Parathyroid adenoma (tissue), 2 donors: ENCODE measurements at regions not wholly inside any gene's neighbourhood (a gene's known extent, or its start where the extent isn't known, plus 50 kb on each side); places are given as distances from the start of the nearest gene placed in this dataset.

ENCODE experiments used
- H2AFZ ChIP-seq: fragments of 300-600 bp; sonication (generic); one replicate; pipeline ENCODE4 v1.7.0; 2017; ENCODE audit warnings: antibody characterized with exemption, mild to moderate bottlenecking
- H3K27ac ChIP-seq: fragments of 300-600 bp; sonication (generic); one replicate; pipeline ENCODE4 v1.7.0; 2017
- H3K27me3 ChIP-seq: fragments of 300-600 bp; sonication (generic); one replicate; pipeline ENCODE4 v1.7.0; 2017; ENCODE audit warnings: low read length; ENCODE audit not compliant: control insufficient read depth, insufficient read depth
- H3K36me3 ChIP-seq: fragments of 300-600 bp; sonication (generic); one replicate; pipeline ENCODE4 v1.7.0; 2017; ENCODE audit warnings: low read length; ENCODE audit not compliant: control insufficient read depth, insufficient read depth
- H3K4me1 ChIP-seq: fragments of 300-600 bp; sonication (generic); one replicate; pipeline ENCODE4 v1.7.0; 2017; ENCODE audit warnings: control low read depth
- H3K4me2 ChIP-seq: fragments of 300-600 bp; sonication (generic); one replicate; pipeline ENCODE4 v1.7.0; 2017; ENCODE audit warnings: low read length
- H3K4me3 ChIP-seq: fragments of 300-600 bp; sonication (generic); one replicate; pipeline ENCODE4 v1.7.0; 2017; ENCODE audit warnings: low read depth, low read length
- H3K79me2 ChIP-seq: fragments of 300-600 bp; sonication (generic); one replicate; pipeline ENCODE4 v1.7.0; 2017; ENCODE audit warnings: control low read depth
- H3K9ac ChIP-seq: fragments of 300-600 bp; sonication (generic); one replicate; pipeline ENCODE4 v1.7.0; 2017; ENCODE audit warnings: mild to moderate bottlenecking
- H3K9me3 ChIP-seq: fragments of 300-600 bp; sonication (generic); one replicate; pipeline ENCODE4 v1.7.0; 2017; ENCODE audit warnings: low read length; ENCODE audit not compliant: control insufficient read depth
- CTCF ChIP-seq: fragments of 300-600 bp; sonication (generic); IDR thresholded peaks from one replicate; pipeline ENCODE4 v1.7.0; 2017; ENCODE audit warnings: antibody characterized with exemption, mild to moderate bottlenecking
- donor health status: primary hyperparathyroidism.

GRCh38 chr13:47303626-47304025 is 406.8 kb upstream of the HTR2A start:
- no peak overlapping the region for H3K9ac ChIP-seq
- no peak overlapping the region for H3K27ac ChIP-seq
- no peak for TF ChIP-seq CTCF
- no peaks in the 10 kb centered on the region for H3K79me2 ChIP-seq
- no peak overlapping the region for H3K4me3 ChIP-seq
- H3K36me3 ChIP-seq: no peaks in the 10 kb centered on the region
- H3K27me3 ChIP-seq: no peaks in the 10 kb centered on the region
- no peak overlapping the region for H3K4me2 ChIP-seq
- H3K9me3 ChIP-seq: no peaks in the 10 kb centered on the region
- no peak overlapping the region for H2AFZ ChIP-seq
- no peaks in the 10 kb centered on the region for H3K4me1 ChIP-seq

GRCh38 chr13:47299304-47299703 is 402.5 kb upstream of the HTR2A start:
- no peak for TF ChIP-seq CTCF

GRCh38 chr13:47298506-47298905 is 401.7 kb upstream of the HTR2A start:
- H3K4me1 ChIP-seq: no peaks in the 10 kb centered on the region
- TF ChIP-seq CTCF: no peak
- no peaks in the 10 kb centered on the region for H3K79me2 ChIP-seq
- H2AFZ ChIP-seq: no peak overlapping the region
- no peak overlapping the region for H3K27ac ChIP-seq
- H3K9me3 ChIP-seq: no peaks in the 10 kb centered on the region
- no peak overlapping the region for H3K9ac ChIP-seq
- H3K27me3 ChIP-seq: no peaks in the 10 kb centered on the region
- H3K4me3 ChIP-seq: no peak overlapping the region
- H3K4me2 ChIP-seq: no peak overlapping the region
- no peaks in the 10 kb centered on the region for H3K36me3 ChIP-seq

More at GRCh38 chr13:47299304-47299703, 402.5 kb upstream of the HTR2A start:
- Histone ChIP-seq H3K36me3 (no peaks in the 10 kb centered on the region), H3K9ac (no peak overlapping the region), H3K27ac (no peak overlapping the region), H3K4me1 (no peaks in the 10 kb centered on the region), H2AFZ (no peak overlapping the region), H3K4me3 (no peak overlapping the region), H3K79me2 (no peaks in the 10 kb centered on the region), H3K27me3 (no peaks in the 10 kb centered on the region), H3K4me2 (no peak overlapping the region), H3K9me3 (no peaks in the 10 kb centered on the region)

GRCh38 chr13:47294691-47295090 is 397.8 kb upstream of the HTR2A start:
- Histone ChIP-seq H3K27ac (no peak overlapping the region), H3K9ac (no peak overlapping the region), H3K4me1 (no peaks in the 10 kb centered on the region), H2AFZ (no peak overlapping the region), H3K79me2 (no peaks in the 10 kb centered on the region), H3K4me2 (no peak overlapping the region), H3K27me3 (no peaks in the 10 kb centered on the region), H3K4me3 (no peak overlapping the region), H3K36me3 (no peaks in the 10 kb centered on the region), H3K9me3 (no peaks in the 10 kb centered on the region)
- no peak for TF ChIP-seq CTCF

- Histone ChIP-seq H3K9me3 (no peaks in the 10 kb centered on the region), H2AFZ (no peak overlapping the region), H3K36me3 (no peaks in the 10 kb centered on the region), H3K4me1 (no peaks in the 10 kb centered on the region), H3K4me3 (no peak overlapping the region), H3K9ac (no peak overlapping the region), H3K4me2 (no peak overlapping the region), H3K79me2 (no peaks in the 10 kb centered on the region), H3K27ac (no peak overlapping the region), H3K27me3 (no peaks in the 10 kb centered on the region)
- TF ChIP-seq CTCF: no peak
Observed at GRCh38 chr13:47291107-47291656, 394.3 kb upstream of the HTR2A start.
